Mucosa of descending colon (tissue), 3 donors: ENCODE measurements at regions not wholly inside any gene's neighbourhood (a gene's known extent, or its start where the extent isn't known, plus 50 kb on each side); places are given as distances from the start of the nearest gene placed in this dataset.

Source experiments
- ATAC-seq: fragments of 200-7000 bp; cut with Tn5 transposase; one replicate; pipeline ENCODE4 v1.9.1; 2020; ENCODE audit warnings: mild to moderate bottlenecking, moderate library complexity
- DNase-seq, 3 donors: peaks; one replicate each; pipeline ENCODE4 v3.0.0-alpha.2; 2020
- H3K36me3 ChIP-seq: fragments of 200-600 bp; one replicate; pipeline ENCODE4 v1.8.0; 2021; ENCODE audit warnings: low read depth, mild to moderate bottlenecking
- H3K4me1 ChIP-seq: fragments of 200-600 bp; one replicate; pipeline ENCODE4 v1.8.0; 2021; ENCODE audit warnings: low read depth, mild to moderate bottlenecking
- H3K4me3 ChIP-seq: fragments of 200-600 bp; one replicate; pipeline ENCODE4 v1.8.0; 2021; ENCODE audit warnings: mild to moderate bottlenecking
- H3K9me3 ChIP-seq: fragments of 200-600 bp; one replicate; pipeline ENCODE4 v1.8.0; 2021; ENCODE audit warnings: mild to moderate bottlenecking
- intact Hi-C, 2 donors: fragments of 100-400 bp; cut with DNase I in 1 of 2; cut with micrococcal nuclease in 1 of 2; formaldehyde crosslinking; loops; one replicate each; pipeline versions ENCODE4 v1.11.0 to v1.11.1; 2022; cut with DNase I, micrococcal nuclease
- TF ChIP-seq, protein P1 (sequence below): fragments of 200-600 bp; IDR thresholded peaks from one replicate; pipeline ENCODE4 v1.8.0; 2022; ENCODE audit warnings: antibody characterized with exemption, mild to moderate bottlenecking
- donor health status: DM: no; HTN: no; CAD: no; lungs with moderate emphysema.
- donor health status: DM: no; HTN: no; CAD: no.
- donor health status: DM: no; HTN: yes; CAD: no.

DNA sequence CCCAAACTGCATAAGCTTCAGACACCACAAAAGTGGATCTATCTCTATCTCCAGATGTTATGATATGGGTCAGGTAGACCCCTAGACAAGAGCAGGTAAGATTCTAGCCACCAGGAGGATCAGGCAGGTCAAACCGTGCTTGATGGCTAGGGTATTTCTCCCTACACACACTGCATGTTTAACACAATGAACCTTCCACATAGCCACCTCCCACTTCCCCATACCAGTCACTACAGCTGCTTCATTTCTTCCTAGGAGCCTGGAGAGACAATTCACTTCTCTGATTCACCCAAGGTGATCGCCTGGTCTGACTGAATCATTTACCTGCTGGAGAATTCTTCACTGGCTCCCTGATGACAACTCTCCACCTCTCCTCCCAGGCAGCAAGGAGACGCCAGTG lies 66.0 kb upstream of the MYCN start:
- Histone ChIP-seq H3K4me3 (no peak overlapping the region), H3K4me1 (no peaks in the 10 kb centered on the region), H3K36me3 (no peaks in the 10 kb centered on the region), H3K9me3 (no peaks in the 10 kb centered on the region)
- intact Hi-C loops: no loop called here
- ATAC-seq: no peak
- no peak for DNase-seq
- TF ChIP-seq, protein P1, sequence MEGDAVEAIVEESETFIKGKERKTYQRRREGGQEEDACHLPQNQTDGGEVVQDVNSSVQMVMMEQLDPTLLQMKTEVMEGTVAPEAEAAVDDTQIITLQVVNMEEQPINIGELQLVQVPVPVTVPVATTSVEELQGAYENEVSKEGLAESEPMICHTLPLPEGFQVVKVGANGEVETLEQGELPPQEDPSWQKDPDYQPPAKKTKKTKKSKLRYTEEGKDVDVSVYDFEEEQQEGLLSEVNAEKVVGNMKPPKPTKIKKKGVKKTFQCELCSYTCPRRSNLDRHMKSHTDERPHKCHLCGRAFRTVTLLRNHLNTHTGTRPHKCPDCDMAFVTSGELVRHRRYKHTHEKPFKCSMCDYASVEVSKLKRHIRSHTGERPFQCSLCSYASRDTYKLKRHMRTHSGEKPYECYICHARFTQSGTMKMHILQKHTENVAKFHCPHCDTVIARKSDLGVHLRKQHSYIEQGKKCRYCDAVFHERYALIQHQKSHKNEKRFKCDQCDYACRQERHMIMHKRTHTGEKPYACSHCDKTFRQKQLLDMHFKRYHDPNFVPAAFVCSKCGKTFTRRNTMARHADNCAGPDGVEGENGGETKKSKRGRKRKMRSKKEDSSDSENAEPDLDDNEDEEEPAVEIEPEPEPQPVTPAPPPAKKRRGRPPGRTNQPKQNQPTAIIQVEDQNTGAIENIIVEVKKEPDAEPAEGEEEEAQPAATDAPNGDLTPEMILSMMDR: no peak

GRCh38 chr2:15874854-15875804 lies 65.2 kb upstream of the MYCN start:
- no peak overlapping the region for H3K4me3 ChIP-seq
- no peaks in the 10 kb centered on the region for H3K36me3 ChIP-seq
- no peaks in the 10 kb centered on the region for H3K4me1 ChIP-seq
- TF ChIP-seq, protein P1: no peak
- H3K9me3 ChIP-seq: no peaks in the 10 kb centered on the region
- intact Hi-C loops: no loop called here
- DNase-seq: no peak
- ATAC-seq: no peak

GRCh38 chr2:15875969-15876705 lies 64.2 kb upstream of the MYCN start:
- DNase-seq (no peak), ATAC-seq (no peak)
- Histone ChIP-seq H3K36me3 (no peaks in the 10 kb centered on the region), H3K4me3 (no peak overlapping the region), H3K4me1 (no peaks in the 10 kb centered on the region), H3K9me3 (no peaks in the 10 kb centered on the region)
- intact Hi-C loops: no loop called here
- TF ChIP-seq, protein P1: no peak

DNA sequence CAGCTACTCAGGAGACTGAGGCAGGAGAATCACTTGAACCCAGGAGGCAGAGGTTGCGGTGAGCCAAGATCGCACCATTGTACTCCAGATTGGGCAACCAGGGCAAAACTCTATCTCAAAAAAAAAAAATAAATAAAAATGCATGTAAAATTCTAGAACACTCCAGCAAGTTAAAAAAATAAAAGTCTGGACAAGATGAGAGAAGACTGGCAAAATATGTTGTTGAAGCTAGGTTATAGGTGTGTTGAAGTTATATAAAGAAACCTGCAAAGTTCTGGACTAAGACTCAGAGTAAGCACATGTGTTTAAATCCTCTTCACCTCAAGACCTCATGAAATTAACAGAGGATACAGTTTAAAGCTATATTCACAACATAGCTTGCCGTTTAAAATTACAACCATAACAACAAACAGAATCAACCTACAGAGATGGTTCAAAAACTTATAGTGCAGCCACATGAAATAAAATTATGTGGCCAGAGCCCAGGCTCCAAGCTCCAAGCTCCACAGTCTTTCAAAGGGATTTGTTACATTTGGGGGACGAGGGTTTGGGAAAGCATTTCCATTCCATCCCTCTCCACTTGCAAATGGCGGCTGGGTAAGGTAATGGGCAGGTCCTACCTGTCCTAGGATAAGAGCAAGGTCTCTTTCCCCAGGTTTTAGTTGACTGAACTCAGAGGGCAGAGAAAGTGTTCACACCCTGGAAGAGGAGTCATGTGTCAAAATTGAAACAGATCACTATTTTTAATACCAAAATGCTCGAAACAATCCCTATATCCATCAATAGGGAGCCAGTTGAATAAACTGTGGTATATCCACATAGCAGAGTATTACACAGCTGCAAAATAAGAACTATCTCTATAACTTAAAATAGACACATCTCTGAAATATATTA lies 59.9 kb upstream of the MYCN start:
- no peak for DNase-seq
- no peak overlapping the region for H3K4me3 ChIP-seq
- TF ChIP-seq, protein P1: no peak
- no peaks in the 10 kb centered on the region for H3K4me1 ChIP-seq
- no peaks in the 10 kb centered on the region for H3K36me3 ChIP-seq
- ATAC-seq: no peak
- intact Hi-C loops: no loop called here
- no peaks in the 10 kb centered on the region for H3K9me3 ChIP-seq

DNA sequence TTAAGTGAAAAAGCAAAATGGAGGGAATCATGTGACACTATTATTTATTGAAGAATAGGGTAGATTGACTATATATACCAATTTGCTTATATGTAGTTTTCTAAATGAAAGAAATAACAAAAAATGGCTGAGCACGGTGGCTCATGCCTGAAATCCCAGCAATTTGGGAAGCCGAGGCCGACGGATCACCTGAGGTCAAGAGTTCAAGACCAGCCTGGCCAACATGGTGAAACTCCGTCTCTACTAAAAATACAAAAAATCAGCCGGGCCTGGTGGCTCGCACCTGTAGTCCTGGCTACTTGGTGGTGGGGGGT lies 59.3 kb upstream of the MYCN start:
- intact Hi-C loops: no loop called here
- DNase-seq (no peak), ATAC-seq (no peak)
- Histone ChIP-seq H3K36me3 (no peaks in the 10 kb centered on the region), H3K4me3 (no peak overlapping the region), H3K4me1 (no peaks in the 10 kb centered on the region), H3K9me3 (no peaks in the 10 kb centered on the region)
- TF ChIP-seq, protein P1: no peak
